Activated T-cell treated with anti-CD3 and anti-CD28 coated beads for 1 hour (primary cell): ENCODE measurements at regions not wholly inside any gene's neighbourhood (a gene's known extent, or its start where the extent isn't known, plus 50 kb on each side); places are given as distances from the start of the nearest gene placed in this dataset.

Source experiments
- DNase-seq: peaks from one replicate; pipeline ENCODE4 v3.0.0-alpha.2; 2020; ENCODE audit warnings: low read depth

DNA sequence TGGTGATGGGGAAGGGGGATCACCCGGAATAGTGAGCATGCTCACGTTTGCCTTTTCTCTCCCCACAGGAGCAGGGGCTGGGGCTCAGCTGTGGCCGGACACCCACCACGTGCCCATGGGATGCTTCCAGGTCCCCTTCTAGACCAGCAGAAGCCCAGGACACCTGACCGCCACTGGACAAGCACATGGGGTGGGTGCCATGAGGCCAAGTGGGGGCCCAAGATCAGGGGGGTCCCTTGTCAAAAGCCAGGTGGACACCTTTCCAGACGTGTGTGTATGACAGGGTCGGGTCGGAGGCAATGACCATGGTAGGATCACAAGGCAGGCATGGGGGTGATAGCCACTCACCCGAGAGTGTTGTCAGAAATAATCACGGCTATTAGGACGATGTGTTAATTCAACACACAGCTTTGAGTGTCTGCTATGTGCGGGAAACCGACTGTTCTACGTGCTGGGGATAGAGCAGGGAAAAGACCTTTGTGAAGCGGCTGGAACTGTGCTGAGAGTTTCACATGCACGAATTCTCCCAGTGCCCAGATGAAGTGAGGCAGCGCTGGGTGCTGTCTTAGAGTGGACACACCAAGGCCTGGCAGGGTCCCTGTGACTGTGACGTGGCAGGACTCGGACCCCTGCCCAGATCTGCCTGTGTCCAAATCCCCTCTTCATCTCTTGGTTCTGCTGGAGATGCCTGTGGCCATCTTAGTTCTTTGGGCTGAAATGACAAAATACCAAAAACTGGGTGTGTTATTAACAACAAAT is 244.7 kb downstream of the NDUFA10 start:
- no peak for DNase-seq

- DNase-seq: no peak
These were observed 245.6 kb downstream of the NDUFA10 start for GRCh38 chr2:239779584-239779983.

- DNase-seq: no peak
These were observed 246.1 kb downstream of the NDUFA10 start for GRCh38 chr2:239778861-239779558.

DNA sequence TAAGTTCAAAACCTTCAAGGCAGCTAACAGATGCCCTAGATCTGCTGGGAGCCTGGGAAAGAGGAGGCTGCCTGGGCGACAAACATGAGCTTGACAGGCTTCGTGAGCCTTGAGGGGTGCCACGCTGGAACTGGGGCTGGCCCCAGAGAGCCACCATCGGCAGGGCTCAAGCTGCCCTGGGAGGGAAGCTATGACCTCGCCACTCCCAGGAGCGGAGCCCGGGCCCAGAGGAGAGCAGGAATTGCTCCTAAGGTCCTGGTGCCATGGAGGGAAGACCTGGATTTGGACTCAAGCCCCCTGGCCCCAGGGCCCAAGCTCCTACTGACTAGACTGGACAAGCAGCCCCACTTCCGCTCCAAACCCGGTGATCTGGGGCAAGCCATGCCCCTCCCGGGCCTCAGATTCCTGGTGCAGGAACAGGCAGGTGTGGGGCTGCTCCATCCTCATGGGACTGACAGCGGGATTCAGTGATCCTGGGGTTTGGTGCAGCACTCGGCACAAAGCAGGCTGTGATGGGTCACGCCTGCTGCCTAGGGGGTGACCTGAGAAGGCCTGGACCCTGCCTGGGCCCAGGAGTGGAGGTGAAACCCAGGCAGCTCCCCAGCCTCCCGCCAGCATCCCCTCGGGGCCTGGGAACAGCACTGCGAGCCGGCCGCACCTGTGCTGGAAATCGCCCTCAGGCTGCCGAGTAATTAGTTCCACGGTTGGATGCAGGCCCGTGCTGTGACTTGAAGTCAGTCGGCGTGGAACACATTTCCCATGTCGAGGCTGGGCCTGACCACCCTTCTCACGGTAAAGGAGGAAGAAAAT is 246.9 kb downstream of the NDUFA10 start:
- DNase-seq: no peak

GRCh38 chr2:239777219-239777618 is 247.9 kb downstream of the NDUFA10 start:
- no peak for DNase-seq

DNA sequence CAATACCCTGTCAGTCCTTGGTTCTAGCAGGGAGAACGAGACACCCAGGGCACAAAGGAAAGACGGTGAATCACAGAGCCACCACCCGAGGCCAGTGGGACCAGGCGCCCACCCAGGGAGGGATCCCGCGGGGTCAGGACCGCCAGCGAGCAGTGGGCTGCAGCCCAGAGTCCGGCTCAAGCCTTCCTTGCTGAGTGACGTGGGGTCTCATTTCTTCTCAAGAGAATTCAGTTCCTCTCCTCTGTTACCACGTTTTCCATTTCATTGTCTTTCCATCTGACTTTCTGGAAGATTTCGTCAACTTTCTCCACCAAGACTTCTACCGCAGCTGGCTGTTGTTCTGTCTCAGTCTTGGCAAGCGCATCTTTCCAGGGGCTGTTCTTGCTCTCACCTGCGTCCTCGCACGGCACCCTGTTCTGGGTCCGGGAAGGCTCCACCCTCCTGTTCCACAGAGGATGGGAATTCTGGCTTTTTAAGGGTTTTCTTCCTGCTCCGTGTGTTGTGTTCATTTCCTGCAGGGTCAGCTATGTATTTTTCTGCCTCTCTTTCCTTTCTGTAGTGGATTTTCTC is 248.6 kb downstream of the NDUFA10 start:
- DNase-seq: no peak

- no peak for DNase-seq
These were observed 249.3 kb downstream of the NDUFA10 start for GRCh38 chr2:239775623-239776435.

- DNase-seq: no peak
These were observed 250.1 kb downstream of the NDUFA10 start for GRCh38 chr2:239774933-239775622.

DNA sequence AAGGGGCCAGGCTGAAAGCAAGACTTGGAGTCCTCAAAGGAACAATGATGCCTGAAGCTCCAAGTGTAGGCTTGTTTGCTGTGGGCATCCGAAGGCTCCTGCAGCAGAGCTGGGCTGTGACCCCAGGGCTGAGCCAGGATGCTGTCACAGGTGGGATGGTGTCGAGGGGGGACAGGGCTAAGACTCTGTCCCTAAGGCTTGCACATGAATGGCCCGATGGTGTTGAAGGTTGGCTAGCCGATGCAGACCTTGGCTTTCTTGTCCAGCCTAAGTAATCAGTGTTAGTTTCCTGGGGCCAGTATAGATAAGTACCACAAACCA is 251.0 kb downstream of the NDUFA10 start:
- no peak for DNase-seq

- DNase-seq: no peak
These were observed 251.7 kb downstream of the NDUFA10 start for GRCh38 chr2:239773228-239774141.

- no peak for DNase-seq
These were observed 252.4 kb downstream of the NDUFA10 start for GRCh38 chr2:239772721-239773120.

- no peak for DNase-seq
These were observed 254.9 kb downstream of the NDUFA10 start for GRCh38 chr2:239770246-239770639.

- no peak for DNase-seq
These were observed 255.4 kb downstream of the NDUFA10 start for GRCh38 chr2:239769554-239770245.

DNA sequence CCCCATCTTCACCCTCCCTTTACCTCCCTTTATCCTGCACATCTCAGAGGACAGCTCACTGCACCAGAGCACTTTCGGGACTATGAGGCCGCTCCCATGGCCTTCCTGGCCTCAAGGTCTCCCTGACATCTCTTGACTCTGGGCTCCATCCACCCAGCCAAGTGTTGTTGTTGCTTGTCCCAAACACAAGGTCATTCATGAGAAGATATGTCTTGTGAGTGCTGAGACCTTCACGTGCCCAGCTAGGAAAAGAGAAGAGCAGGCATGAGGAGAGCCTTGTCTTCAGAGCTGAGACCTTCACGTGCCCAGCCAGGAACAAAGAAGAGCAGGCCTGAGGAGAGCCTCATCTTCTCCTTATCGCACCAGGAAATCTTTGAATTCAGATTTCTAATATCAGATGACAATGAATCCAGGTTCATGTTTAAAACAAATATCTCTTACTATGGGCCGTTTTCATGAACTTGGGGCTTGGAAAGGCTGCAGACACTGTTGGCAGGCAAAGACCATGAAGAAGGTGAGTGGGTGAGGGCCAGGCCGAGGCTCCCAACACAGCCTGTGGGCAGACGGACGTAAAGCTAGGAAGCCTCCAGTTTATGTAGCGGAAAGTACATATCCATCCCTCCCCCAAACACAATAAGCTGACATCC is 256.1 kb downstream of the NDUFA10 start:
- no peak for DNase-seq

DNA sequence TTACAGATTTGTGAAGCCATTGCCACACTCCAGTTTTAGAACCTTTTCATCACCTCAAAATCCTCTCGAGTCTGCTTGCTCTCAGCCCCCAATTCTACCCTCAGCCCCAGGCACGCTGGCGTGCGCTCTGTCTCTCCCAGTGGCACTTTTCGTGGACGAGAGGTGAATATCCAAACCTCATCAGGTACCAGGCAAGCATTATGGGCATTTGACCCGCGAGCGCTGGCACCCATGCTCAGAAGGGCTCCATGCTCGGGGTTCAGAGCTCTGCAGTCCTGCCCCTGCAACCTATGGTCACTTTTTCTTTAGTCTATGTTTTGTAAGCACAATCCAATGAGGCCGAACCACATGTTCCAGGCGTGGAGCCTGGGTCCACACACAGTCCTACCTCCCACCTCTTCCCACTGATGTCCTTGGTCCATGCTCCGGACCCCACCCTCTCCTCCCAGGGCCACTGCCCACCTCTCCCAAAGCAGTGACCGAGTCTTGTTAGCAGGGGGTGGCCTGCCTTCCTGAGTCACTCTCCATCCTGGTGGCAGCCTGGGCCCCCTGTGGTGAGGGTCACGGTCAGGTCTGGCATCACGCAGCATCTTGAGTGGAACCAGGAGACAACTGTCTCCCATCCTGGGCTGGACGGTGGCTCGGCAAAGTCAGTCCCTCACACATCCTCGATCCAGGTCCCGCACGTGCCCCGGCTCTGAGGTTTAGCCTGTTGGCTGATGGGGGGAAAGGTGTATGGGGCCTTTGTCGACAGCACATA is 256.9 kb downstream of the NDUFA10 start:
- DNase-seq: no peak

GRCh38 chr2:239767021-239767905 is 257.9 kb downstream of the NDUFA10 start:
- no peak for DNase-seq

GRCh38 chr2:239765911-239766310 is 259.2 kb downstream of the NDUFA10 start:
- DNase-seq: no peak
